NCI-H2029 treated with DMSO at 0.1 percent for 48 hours (cell line): ENCODE measurements at regions not wholly inside any gene's neighbourhood (a gene's known extent, or its start where the extent isn't known, plus 50 kb on each side); places are given as distances from the start of the nearest gene placed in this dataset.
A peak's percentile ranks its signal among the peaks of the same experiment; 100 is the strongest.

Experiments used
- DNase-seq: peaks from one replicate; lab custom pipeline; 2025; lab: John Stamatoyannopoulos, UW

DNA sequence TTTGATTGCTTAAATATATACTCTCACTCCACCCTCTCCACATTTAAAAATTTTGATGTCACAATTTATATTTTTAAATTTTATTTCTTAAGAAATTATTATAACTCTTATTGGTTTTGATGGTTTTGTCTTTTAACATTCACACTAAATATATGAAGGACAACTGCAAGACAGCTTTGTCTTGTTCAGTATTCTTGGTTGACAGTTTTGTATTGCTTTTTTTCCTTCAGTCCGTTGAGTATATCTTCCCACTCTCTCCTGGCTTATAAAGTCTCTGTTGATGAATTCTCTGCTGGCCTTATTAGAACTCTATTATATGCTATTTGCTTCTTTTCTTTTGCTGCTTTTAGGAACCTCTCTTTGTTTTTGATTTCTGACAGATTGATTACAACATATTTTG is 392.2 kb downstream of the C6orf118 start:
- no peak for DNase-seq

DNA sequence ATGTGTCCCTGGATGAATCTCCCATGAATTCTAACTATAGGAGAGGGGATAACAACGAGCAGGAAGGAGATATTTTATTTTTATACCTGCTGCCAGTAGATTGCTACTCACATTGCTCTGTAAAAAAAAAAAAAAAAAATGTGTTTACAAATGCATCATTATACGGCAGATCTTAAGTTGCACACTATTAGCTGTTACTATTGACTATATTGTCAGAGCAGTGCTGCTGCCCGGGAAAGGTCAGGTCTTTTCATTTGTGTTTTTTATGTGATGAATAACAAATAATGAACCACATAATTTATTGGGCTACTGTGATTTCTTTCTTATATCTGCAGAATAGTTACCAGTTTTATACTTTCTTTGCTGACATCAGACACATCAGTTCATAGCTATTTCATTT is 393.3 kb downstream of the C6orf118 start:
- no peak for DNase-seq

DNA sequence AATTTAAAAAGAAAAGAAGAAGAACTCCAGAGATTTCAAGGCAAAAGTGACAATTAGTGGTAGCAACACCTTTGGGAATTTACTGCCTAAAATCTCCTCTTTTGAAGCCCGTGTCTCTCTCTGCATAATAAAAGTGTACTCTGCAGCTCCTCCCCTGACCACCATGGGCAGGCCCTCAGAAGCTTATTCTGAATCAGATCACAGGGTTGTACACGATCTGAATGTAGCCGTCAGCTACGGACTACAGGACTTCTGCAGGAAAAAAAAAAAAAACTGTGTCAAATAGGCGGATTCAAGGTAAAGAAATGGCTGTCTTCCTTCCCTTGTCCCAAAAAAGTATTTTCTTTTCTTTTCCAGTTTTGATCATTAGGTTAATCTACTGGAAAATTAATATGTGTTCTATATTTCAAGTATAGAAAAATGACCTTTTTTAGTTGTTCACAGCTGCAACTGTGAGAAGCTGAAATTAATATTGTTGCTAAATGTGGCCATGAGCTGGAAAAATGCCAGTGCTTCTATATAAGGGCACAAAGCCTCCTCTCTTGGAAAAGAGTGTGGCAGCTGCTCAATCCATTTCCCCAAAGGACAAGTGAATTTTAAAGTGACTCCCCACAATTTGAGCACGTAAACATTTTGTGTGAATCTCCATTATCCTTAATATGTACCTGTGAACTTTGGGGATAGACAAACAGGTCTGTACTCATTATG is 397.4 kb downstream of the C6orf118 start:
- DNase-seq = peak; percentile 66

DNA sequence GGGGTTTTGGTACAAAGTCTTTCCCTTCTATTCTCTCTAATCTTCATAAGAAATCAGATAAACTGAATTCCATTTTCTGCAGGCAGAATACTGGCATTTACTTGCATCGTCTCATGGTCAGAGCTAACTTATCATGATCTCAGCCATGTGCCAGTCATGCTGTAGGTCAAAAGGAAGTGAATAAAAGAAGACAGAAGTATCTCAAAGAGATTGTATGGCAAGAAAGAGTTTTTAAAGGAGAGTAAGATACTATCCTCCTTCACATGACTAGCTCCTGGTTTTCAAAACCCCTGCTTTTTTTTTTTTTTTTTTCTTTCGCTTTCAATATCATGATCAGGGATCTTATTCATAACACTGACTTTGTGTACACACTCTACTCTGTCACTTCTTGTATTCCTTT is 398.3 kb downstream of the C6orf118 start:
- DNase-seq = peak; percentile 42

DNA sequence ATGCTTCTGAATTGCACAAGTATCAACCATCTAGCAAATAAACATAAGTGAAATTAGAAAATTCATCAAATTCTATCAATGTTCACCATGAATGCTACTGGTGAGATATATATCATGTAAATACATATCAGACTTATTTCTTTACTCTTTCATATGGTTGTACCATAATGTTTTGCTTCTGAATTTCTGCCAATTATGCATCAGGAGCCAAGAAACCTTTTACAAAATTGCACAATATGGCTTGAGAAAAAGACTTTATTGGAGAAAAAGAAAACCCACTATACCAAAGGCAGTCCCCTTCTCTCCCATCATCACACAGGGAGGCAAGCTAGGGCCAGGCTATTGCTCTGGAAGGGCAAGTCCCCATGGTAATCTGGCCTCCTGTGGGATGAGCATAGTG is 402.6 kb downstream of the C6orf118 start:
- DNase-seq = no peak

DNA sequence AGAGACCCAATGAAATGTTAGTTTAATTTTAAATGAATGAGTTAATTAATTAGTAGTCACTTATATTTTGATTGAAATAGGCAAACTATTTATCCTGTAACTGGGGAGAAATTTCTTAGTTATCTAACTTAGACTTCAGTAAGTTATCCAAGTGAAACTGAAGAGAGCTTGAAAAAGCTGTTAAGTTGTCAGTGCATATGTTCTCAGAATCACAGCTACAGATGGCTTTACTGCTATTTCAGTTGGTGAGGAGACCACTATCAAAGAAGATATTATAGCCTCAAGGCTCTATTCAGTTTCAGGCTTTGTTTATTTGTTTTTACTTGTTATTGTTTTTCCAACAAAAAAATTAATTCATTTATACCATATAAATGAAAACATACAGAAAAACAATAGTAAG is 404.1 kb downstream of the C6orf118 start:
- DNase-seq = no peak

DNA sequence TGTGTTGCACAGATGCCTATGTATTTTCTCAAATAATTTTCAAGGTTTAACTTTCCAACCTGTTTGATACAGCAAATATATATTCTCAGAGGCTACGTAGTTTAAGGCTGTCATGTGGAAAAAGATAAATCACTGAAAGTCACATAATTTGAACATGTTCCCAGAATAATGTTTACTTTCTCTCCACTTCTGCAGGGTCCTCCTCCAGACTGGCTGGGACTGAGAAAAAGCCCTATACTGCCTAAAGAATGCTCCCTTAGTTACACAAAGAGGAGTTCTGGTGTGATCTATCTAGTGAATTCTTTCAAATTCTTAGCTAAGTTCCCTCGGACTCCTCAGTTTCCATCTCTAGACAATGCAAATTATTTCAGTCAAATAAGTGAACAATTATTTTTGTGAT is 411.0 kb downstream of the C6orf118 start:
- DNase-seq = peak; percentile 50

DNA sequence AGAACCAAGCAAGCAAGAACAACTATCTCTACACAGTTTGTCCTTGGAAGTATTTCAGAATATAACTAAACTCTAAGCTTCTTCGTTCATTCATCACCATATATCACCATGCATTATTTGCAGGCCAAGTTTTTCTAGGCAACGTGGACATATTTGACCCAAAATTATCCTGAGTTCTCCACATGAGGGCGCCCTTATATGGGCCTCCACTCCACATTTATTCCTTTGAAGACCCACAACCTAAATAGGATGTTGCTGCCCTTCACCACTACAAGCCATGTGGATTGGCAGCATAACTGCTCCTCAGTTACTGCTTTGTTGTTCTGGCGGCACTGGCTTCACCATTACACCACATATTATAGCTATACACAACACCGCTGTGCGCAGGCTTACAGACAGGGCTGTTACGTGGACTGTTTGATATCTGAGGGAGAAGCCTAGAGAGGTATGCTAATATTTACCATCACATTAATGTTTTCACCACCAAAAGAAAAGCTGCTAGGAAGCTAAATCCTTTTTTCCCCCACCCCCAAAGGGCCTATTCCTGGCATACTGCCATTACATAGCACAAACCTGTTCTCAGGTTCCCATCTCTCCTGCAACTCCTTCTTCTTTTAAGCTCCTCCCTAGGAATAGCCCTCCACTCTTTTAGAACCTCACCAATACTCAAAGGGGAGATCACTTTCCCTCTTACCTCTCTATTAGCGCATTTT is 411.7 kb downstream of the C6orf118 start:
- DNase-seq = peak; percentile 94

DNA sequence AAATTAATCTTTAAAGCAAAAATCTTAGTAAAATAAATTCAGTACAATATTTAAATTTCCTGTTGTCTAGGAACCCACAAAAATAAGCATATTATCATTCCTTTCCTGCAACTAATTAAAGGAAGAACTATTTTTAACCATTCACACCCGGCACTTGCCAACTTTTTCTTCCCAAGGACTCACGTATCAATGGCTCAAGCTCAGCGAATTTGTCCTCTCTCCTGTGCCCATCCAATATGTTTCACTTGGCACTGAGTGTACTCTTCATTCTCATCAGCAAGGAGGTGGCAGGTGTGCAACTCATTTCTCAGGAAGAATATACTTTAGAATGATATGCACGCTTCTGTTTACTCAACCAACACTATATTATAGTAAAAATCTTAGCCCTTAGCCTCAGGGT is 419.4 kb downstream of the C6orf118 start:
- no peak for DNase-seq

DNA sequence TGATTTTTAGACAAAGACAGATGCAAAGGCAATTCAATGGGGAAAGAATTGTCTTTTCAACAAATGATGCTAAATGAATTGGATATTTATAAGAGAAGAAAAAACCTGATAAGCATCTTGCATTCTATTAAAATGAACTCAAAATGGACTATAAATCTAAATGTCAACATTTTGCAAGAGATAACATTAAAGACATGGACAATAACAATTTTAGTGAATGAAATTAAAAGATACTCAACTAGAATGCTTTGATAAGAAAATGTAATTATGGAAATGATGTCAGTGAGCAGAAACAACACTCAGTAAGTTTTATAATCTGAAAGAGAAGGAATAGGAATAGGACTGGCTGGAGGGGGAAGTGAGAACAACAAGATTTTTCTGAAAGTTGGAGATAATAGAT is 421.7 kb downstream of the C6orf118 start:
- DNase-seq = no peak

DNA sequence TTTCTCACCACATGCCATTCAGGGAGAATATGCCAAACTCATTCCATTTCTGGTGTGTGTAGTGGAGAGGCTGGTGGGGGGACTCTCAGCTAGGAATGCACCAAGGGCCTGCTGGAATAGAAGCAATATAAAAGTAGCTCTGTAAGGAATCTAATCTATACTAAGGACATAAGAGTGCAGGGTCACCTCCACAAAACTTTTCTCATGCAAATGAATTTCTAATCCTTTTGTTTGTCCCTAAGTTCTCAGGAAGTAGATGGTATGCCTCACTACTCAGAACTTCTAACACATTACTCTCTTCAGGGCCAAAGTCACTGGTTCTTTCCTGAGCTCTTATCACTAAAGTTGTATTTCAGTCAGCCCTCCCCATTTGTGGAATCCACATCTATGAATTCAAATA is 427.2 kb downstream of the C6orf118 start:
- no peak for DNase-seq

DNA sequence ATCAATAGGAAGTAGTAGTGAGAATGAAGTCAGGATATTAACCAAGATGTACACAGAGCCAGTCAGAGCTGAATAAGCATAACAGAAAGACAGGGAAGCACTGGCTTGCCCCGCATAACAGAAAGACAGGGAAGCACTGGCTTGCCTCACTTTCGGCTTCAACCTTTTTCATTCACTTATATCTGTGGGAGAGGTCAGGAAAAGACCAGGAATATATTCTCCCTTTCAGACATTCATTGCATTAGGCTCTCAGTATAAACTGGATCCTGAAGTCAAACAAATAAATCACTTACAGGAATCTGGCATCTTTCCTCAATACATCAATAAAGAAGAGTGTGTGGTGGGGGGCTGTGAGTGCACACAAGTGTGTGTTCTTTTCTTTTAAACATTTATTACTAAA is 437.6 kb downstream of the C6orf118 start:
- DNase-seq = no peak

DNA sequence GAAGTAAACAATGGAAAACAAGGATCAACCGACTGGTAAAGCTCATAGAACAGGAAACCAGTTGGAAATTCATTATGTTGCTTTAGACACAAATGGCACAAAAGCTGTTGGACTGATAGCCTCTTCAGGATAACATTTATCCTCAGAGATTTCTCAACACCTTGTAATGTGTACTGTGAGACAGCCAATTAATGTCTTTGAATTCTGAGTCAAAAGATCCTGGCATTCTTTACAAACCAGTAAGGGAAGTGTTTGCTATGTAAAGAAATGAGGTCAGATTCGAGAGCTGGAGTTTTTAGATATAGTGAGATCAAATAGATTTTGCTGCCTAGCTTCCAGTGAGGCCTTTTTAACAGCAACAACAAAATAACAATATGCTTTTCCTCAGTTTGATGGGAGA is 439.2 kb downstream of the C6orf118 start:
- peak; percentile 68 for DNase-seq

DNA sequence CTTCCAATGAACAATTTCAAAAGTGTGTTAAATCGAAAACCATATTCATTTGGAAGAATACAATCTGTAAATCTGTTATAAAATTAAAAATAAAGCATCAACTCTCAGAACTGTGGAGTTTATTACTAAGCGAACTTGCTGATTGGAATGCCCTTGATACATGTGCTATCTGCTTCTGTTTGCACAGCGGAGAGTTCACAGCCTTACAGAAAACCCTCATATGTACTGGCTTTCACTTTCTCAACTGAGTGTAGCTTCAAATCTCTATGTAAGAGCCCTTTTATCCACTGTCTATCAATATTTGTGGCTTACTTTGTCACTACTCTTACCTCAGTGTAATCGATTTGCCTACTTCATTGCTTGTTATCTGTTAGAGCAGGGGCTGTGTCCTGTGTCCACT is 447.4 kb downstream of the C6orf118 start:
- DNase-seq = no peak

DNA sequence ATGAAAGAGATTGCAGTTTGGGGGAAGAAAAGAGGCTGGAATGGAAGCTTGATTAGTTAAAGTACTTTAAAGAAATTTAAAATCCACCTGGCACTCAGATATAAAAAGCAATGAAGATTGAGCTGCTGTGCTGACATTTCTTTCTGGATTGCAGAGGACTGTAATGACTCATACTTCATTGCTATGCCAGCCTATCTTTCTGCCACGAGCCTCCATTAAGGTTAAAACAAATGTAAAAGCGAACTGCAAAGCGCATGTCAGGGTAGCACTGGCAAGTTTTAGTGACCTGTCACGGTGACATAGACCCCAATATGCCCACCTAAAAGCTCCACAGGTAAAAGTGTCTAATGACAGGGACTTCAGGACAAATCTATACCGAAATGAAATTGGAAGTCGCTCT is 449.6 kb downstream of the C6orf118 start:
- DNase-seq = no peak

DNA sequence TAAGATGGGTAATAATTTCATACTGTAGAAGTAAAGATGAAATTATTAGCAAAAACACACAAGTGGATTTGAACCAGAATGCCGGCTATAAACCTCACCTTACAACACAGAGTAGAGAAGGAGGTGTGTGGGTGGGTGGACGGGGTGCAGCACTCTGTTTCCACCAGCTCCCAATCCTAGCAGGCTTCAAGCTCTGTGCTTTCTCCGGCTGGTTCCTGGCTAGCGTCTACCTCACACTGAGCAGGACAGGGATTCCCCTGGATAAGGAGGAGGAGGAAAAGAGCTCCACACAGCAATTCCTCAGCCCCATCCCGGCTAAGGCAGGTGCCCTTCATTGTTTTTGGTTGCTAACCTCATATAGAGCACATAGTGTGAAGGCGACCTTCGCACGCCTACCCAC is 453.3 kb downstream of the C6orf118 start:
- DNase-seq = no peak

DNA sequence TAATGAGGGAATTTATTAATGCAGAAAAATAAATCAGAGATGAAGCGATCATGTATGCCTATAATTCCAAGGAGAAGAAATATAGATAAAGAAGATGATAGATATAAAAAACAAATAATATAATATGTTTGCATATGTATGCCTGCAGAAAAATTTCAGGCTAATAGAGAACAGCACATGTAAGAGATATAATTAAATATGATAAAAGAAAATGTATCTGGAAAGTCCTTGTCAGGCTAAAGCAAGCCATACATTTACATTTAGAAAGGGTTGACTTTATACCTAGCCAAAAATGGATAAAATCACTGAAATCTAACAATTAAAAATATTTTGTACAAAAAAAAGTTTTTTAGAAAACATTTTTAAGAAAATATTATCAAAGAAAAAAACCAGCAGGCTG is 454.1 kb downstream of the C6orf118 start:
- no peak for DNase-seq

DNA sequence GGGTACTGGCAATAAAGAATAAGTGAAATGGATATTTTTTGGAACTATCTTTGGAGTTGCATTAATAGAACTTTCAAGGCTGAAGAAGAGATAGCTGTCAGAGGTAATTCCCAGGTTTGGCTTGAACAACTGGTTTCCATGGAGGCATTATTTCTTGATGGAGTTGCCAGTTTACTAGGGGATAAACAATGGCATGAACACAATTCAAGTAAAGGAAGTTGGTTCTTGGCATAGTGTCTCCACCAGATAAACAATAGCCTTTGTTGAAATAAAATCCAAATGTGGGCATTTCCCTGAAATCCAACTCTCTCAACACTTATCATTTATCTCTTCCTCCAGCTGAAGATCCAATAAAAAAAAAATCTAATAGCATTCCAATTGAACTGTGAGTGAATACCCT is 454.9 kb downstream of the C6orf118 start:
- DNase-seq = no peak

DNA sequence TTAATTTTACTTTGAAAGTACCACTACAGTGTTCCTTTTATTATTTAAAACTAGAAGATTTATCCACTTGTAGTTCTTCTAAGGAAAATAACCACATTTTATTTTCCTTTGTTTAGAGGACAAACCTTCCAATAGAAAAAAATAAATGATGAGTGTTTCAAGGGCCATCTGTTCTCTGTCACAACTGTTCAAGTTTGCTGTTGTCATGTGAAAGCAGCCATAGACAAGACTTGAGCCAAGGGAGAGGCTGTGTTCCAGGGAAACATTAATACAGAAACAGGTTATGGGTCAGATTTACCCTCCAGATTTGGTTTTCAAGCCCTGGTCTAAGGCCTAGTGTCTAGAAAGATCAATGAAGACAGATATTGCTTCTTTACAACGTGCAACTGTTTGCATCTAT is 463.6 kb downstream of the C6orf118 start:
- no peak for DNase-seq

DNA sequence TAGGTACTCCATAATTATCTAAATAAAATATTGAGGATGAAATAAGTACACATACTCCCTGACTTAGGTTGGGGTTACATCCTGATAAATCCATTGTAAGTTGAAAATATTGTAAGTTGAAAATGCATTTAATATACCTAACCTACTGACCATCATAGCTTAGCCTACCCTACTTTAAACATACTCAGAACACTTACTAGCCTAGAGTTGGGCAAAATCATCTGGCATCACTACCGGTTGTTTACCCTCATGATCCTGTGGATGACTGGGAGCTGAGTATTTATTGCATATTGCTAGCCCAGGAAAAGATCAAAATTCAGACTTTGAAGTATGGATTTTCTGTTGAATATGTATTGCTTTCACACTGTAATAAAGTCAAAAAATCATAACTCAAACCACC is 467.3 kb downstream of the C6orf118 start:
- DNase-seq = no peak

DNA sequence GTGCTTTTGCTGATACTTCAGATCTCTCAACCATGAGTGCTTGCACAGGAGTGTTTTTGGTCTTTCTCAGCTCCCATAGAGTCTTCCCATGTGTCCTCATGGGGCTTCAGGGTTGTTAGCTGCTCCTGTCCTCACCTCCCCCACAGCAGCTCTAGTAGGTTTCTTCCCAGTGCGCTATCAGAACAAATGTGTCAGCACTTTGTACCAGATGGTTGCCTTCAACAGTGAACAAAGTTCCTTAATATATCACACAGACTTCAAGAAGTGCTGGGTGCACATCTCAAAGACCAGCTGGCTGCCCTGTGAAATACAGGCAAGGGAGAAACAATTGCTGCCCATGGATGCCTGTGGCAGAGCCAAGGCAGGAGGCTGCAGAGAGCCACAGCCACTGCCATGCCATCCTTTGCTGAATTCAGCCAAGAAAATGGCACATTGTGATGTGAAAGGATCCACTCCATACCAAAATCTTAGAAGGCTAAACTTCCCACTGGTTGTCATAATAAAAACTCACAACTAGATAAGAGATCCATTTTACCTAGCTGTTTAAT is 471.3 kb downstream of the C6orf118 start:
- no peak for DNase-seq

DNA sequence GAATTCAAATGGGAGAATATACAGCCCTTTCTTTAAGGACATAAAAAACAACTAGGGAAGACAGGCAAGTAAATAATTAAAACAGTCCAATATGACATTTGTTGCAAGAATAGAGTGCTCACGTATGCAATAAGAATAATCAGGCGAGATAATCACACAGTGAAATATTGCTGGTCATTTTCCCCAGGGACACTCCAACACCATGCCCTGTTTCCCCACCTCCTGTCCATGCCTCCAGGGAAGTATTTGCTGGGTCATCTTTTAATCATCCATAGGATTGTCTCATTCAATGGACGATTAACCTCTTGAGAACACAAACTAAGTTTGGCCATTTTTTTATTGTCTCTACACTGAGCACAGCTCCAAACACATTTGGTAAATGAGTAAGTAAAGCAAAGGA is 472.9 kb downstream of the C6orf118 start:
- no peak for DNase-seq

DNA sequence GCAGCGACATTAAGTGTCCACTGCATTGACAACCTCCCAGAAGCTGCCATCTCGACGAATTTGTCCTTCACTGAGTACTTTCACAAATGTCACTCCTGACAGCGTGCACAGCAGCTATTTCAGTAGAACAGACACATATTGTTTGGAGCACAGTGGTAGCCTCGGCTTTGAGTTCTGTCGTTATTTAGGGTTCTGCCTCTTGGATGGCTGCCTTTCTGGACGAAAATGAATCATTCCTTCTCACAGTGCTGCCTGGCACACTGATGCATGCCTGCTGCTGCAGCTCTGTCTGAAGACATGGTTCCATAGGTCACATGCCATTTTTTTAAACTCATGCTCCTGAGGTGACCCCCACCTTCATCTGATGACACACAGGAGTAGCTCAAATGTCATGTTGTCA is 477.0 kb downstream of the C6orf118 start:
- DNase-seq = no peak

DNA sequence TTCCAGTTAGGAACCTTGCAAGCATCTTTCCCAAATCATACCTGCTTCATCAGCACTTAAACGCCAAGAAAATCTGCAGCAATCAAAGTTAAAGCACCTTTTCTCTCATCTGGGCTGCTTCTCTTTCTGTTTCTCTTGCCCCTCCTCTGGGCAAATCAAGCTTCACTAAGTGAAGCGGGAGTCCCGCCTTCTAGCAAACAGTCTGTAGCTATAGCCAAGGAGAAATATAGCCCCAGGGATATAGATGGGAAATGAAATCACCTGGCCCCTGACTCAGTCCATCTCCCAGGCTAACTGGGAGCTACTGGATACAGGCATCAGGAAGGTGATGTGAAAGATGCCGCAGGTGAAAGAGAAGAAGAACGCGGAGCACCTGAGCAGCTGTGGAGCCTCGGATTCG is 481.9 kb downstream of the C6orf118 start:
- DNase-seq = no peak
